Endodermal cell (in vitro differentiated cells): ENCODE measurements at regions not wholly inside any gene's neighbourhood (a gene's known extent, or its start where the extent isn't known, plus 50 kb on each side); places are given as distances from the start of the nearest gene placed in this dataset.

ENCODE experiments used
- DNase-seq: peaks from one replicate; pipeline ENCODE4 v3.0.0-alpha.2; 2017
- H3K27ac ChIP-seq: 2 replicates; pipeline ENCODE4 v1.5.1; 2013; ENCODE audit warnings: mild to moderate bottlenecking, low read depth, low read length, moderate library complexity
- H3K27me3 ChIP-seq: 2 replicates; pipeline ENCODE4 v1.6.1; 2013; ENCODE audit warnings: mild to moderate bottlenecking, low read length, moderate library complexity; ENCODE audit not compliant: insufficient read depth, control insufficient read depth, poor library complexity, severe bottlenecking
- H3K36me3 ChIP-seq: 2 replicates; pipeline ENCODE4 v1.7.0; 2013; ENCODE audit warnings: mild to moderate bottlenecking, low read length, moderate library complexity; ENCODE audit not compliant: control insufficient read depth, insufficient read depth
- H3K4me1 ChIP-seq: one replicate; pipeline ENCODE4 v1.7.0; 2013; ENCODE audit warnings: low read length; ENCODE audit not compliant: control insufficient read depth, insufficient read depth
- H3K4me3 ChIP-seq: 2 replicates; pipeline ENCODE4 v1.5.1; 2013; ENCODE audit warnings: mild to moderate bottlenecking, low read length, moderate library complexity
- H3K9ac ChIP-seq: 2 replicates; pipeline ENCODE4 v1.6.1; 2013; ENCODE audit warnings: mild to moderate bottlenecking, low read length, moderate library complexity; ENCODE audit not compliant: poor library complexity, severe bottlenecking; ENCODE audit errors: extremely low read depth
- H3K9me3 ChIP-seq: 2 replicates; pipeline ENCODE4 v1.6.1; 2013; ENCODE audit warnings: mild to moderate bottlenecking, low read length, moderate library complexity; ENCODE audit not compliant: control insufficient read depth
- H3K27ac Mint-ChIP-seq: 2 replicates; pipeline ENCODE4 v1.8.0; 2020; ENCODE audit warnings: mixed read lengths
- H3K27me3 Mint-ChIP-seq: 2 replicates; pipeline ENCODE4 v1.8.0; 2021; ENCODE audit warnings: mild to moderate bottlenecking, mixed read lengths; ENCODE audit not compliant: insufficient read depth
- H3K36me3 Mint-ChIP-seq: 2 replicates; pipeline ENCODE4 v1.8.0; 2020; ENCODE audit warnings: low read depth, mixed read lengths
- H3K4me1 Mint-ChIP-seq: 2 replicates; pipeline ENCODE4 v1.8.0; 2020; ENCODE audit warnings: mixed read lengths
- H3K4me3 Mint-ChIP-seq: 2 replicates; pipeline ENCODE4 v1.8.0; 2020; ENCODE audit warnings: mild to moderate bottlenecking, moderate library complexity, mixed read lengths
- H3K9me3 Mint-ChIP-seq: 2 replicates; pipeline ENCODE4 v1.8.0; 2020; ENCODE audit warnings: mild to moderate bottlenecking, mixed read lengths
- WGBS, 2 experiments: methylation state at CpG; one replicate each; pipeline versions ENCODE4 v1.1.5 to v1.1.7; 2013; ENCODE audit warnings: missing lambda C conversion rate in 2 of 2, mixed read lengths in 1 of 2; ENCODE audit not compliant: insufficient coverage in 1 of 2, insufficient read length in 1 of 2; 5-methylcytosine and 5-hydroxymethylcytosine counted together
- TF ChIP-seq, protein P1 (sequence below): fragments of 200-600 bp; sonication (generic); conservative IDR thresholded peaks from 2 replicates; pipeline ENCODE4 v1.5.0; 2021; ENCODE audit warnings: antibody characterized with exemption, mild to moderate bottlenecking

DNA sequence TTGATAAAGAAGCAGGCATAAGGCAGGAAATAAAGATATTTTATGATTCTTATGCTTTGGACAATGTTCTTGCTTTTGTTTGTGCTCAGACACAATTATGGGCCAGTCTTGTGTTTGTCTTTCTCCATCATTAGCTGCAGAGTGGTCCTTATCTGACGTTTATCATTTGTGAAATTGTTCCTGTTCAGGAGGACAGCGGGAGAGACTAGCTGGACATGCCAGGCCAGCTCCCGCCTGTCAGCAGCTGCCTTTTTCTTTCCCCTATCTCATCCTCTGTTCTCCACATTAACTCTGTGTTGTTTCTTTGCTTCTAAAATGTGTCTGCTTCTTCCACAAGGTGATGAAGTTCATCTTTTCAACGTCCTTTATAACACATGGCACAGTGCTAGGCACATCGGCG lies 333.5 kb downstream of the NPIPA8 start:
- peaks cover 4% of the 10 kb centered on the region for H3K4me1 Mint-ChIP-seq
- Histone ChIP-seq H3K27me3 (no peaks in the 10 kb centered on the region), H3K4me1 (no peaks in the 10 kb centered on the region), H3K9me3 (no peaks in the 10 kb centered on the region), H3K27ac (no peak overlapping the region), H3K36me3 (no peaks in the 10 kb centered on the region), H3K9ac (no peak overlapping the region), H3K4me3 (no peak overlapping the region)
- WGBS, 2 experiments, result 75 to 91% methylated on average over 3 to 6 of the region's 6 CpGs
- H3K36me3 Mint-ChIP-seq, result no peaks in the 10 kb centered on the region
- DNase-seq, result no peak
- H3K27me3 Mint-ChIP-seq, result peaks cover 1% of the 10 kb centered on the region
- no peak overlapping the region for H3K4me3 Mint-ChIP-seq
- no peaks in the 10 kb centered on the region for H3K9me3 Mint-ChIP-seq
- no peak overlapping the region for H3K27ac Mint-ChIP-seq
- TF ChIP-seq, protein P1, sequence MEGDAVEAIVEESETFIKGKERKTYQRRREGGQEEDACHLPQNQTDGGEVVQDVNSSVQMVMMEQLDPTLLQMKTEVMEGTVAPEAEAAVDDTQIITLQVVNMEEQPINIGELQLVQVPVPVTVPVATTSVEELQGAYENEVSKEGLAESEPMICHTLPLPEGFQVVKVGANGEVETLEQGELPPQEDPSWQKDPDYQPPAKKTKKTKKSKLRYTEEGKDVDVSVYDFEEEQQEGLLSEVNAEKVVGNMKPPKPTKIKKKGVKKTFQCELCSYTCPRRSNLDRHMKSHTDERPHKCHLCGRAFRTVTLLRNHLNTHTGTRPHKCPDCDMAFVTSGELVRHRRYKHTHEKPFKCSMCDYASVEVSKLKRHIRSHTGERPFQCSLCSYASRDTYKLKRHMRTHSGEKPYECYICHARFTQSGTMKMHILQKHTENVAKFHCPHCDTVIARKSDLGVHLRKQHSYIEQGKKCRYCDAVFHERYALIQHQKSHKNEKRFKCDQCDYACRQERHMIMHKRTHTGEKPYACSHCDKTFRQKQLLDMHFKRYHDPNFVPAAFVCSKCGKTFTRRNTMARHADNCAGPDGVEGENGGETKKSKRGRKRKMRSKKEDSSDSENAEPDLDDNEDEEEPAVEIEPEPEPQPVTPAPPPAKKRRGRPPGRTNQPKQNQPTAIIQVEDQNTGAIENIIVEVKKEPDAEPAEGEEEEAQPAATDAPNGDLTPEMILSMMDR, result no peak

GRCh38 chr16:17998996-17999395 lies 337.5 kb downstream of the NPIPA8 start:
- WGBS, 2 experiments, result 89 to 91% methylated on average over 5 to 6 of the region's 6 CpGs
- TF ChIP-seq, protein P1, result no peak
- Mint-ChIP-seq H3K27me3 (peaks cover 1% of the 10 kb centered on the region), H3K9me3 (no peaks in the 10 kb centered on the region), H3K4me3 (no peak overlapping the region), H3K36me3 (no peaks in the 10 kb centered on the region), H3K4me1 (peaks cover 4% of the 10 kb centered on the region), H3K27ac (peak overlapping the region; percentile 15)
- peaks cover 5% of the 10 kb centered on the region for H3K27me3 ChIP-seq
- H3K36me3 ChIP-seq, result no peaks in the 10 kb centered on the region
- H3K9me3 ChIP-seq, result no peaks in the 10 kb centered on the region
- no peak overlapping the region for H3K4me3 ChIP-seq
- no peak overlapping the region for H3K27ac ChIP-seq
- H3K4me1 ChIP-seq, result no peaks in the 10 kb centered on the region
- no peak for DNase-seq
- H3K9ac ChIP-seq, result no peak overlapping the region

DNA sequence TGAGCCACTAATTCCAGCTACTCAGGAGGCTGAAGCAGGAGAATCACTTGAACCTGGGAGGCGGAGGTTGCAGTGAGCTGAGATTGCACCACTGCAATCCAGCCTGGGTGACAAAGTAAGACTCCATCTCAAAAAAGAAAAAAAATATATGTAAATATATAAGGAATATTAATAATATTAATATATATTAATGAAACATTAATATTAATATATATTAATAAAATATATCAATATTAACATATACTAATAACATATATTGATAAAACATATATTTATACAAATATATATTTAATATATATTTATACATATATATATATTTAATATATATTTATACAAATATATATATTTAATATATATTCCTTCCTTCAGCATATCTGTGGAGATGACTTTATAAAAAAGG lies 338.0 kb downstream of the NPIPA8 start:
- peaks cover 1% of the 10 kb centered on the region for H3K27me3 Mint-ChIP-seq
- H3K36me3 Mint-ChIP-seq, result no peaks in the 10 kb centered on the region
- no peak overlapping the region for H3K4me3 ChIP-seq
- TF ChIP-seq, protein P1, result no peak
- 94 to 100% methylated on average over 1 of the region's 1 CpG for WGBS, 2 experiments
- no peak for DNase-seq
- H3K36me3 ChIP-seq, result no peaks in the 10 kb centered on the region
- no peaks in the 10 kb centered on the region for H3K9me3 ChIP-seq
- H3K27ac Mint-ChIP-seq, result no peak overlapping the region
- H3K27ac ChIP-seq, result no peak overlapping the region
- peaks cover 5% of the 10 kb centered on the region for H3K27me3 ChIP-seq
- H3K9me3 Mint-ChIP-seq, result no peaks in the 10 kb centered on the region
- no peak overlapping the region for H3K9ac ChIP-seq
- H3K4me1 ChIP-seq, result no peaks in the 10 kb centered on the region
- H3K4me1 Mint-ChIP-seq, result peaks cover 4% of the 10 kb centered on the region
- H3K4me3 Mint-ChIP-seq, result no peak overlapping the region
